PC-3 (cell line): ENCODE measurements at regions not wholly inside any gene's neighbourhood (a gene's known extent, or its start where the extent isn't known, plus 50 kb on each side); places are given as distances from the start of the nearest gene placed in this dataset.

Source experiments
- ATAC-seq: fragments of 200-7000 bp; cut with Tn5 transposase; 2 replicates; pipeline ENCODE4 v1.9.1; 2020; ENCODE audit warnings: mild to moderate bottlenecking, moderate library complexity
- BruUV-seq: library from RNA; stranded (reverse); fragments of 400-500 nt; replicated peaks from 2 replicates; lab custom pipeline; 2021; lab: Mats Ljungman, UMichigan
- CTCF ChIA-PET: fragments of 300-600 bp; sonication (Branson Sonifier 250); formaldehyde crosslinking; loops from one replicate; lab custom pipeline; 2022; ENCODE audit warnings: antibody characterized with exemption; lab: Charles Lee
- POLR2A ChIA-PET: fragments of 300-600 bp; sonication (Branson Sonifier 250); formaldehyde crosslinking; loops from one replicate; lab custom pipeline; 2022; ENCODE audit warnings: antibody characterized with exemption; ENCODE audit not compliant: unreplicated experiment; lab: Charles Lee
- DNase-seq: peaks from one replicate; pipeline ENCODE4 v3.0.0-alpha.2; 2015
- H2AFZ ChIP-seq: fragments of 300-600 bp; sonication (generic); 2 replicates; pipeline ENCODE4 v1.6.0; 2016; ENCODE audit warnings: antibody characterized with exemption, low read length
- H3F3A ChIP-seq: fragments of 300-600 bp; sonication (generic); one replicate; pipeline ENCODE4 v1.6.0; 2017; ENCODE audit warnings: antibody characterized with exemption, low read length, control low read depth, mild to moderate bottlenecking; ENCODE audit not compliant: unreplicated experiment
- H3K27ac ChIP-seq: fragments of 300-600 bp; sonication (generic); 2 replicates; pipeline ENCODE4 v1.5.1; 2016; ENCODE audit warnings: mild to moderate bottlenecking, low read length
- H3K27me3 ChIP-seq: fragments of 300-600 bp; sonication (generic); 2 replicates; pipeline ENCODE4 v1.6.1; 2016; ENCODE audit warnings: low read length, mixed read lengths
- H3K36me3 ChIP-seq: fragments of 300-600 bp; sonication (generic); 2 replicates; pipeline ENCODE4 v1.6.1; 2016; ENCODE audit warnings: low read depth, mixed run types, low read length, mixed read lengths
- H3K4me1 ChIP-seq: fragments of 300-600 bp; sonication (generic); 2 replicates; pipeline ENCODE4 v1.5.1; 2016; ENCODE audit warnings: low read length; ENCODE audit not compliant: insufficient read depth
- H3K4me2 ChIP-seq: fragments of 300-600 bp; sonication (generic); 2 replicates; pipeline ENCODE4 v1.6.0; 2016; ENCODE audit warnings: low read length
- H3K4me3 ChIP-seq: fragments of 300-600 bp; sonication (generic); 2 replicates; pipeline ENCODE4 v1.5.1; 2016; ENCODE audit warnings: mild to moderate bottlenecking, low read length, mixed read lengths
- H3K79me2 ChIP-seq: fragments of 300-600 bp; sonication (generic); 2 replicates; pipeline ENCODE4 v1.6.1; 2017; ENCODE audit warnings: low read length, mixed read lengths
- H3K9ac ChIP-seq: fragments of 300-600 bp; sonication (generic); 2 replicates; pipeline ENCODE4 v1.6.0; 2016; ENCODE audit warnings: mild to moderate bottlenecking, low read length
- H3K9me2 ChIP-seq: fragments of 300-600 bp; sonication (generic); replicated peaks from 2 replicates; pipeline ENCODE4 v1.6.1; 2016; ENCODE audit warnings: mixed run types, low read length, mixed read lengths
- H3K9me3 ChIP-seq: fragments of 300-600 bp; sonication (generic); 2 replicates; pipeline ENCODE4 v1.6.1; 2016; ENCODE audit warnings: low read length, mixed read lengths
- H4K20me1 ChIP-seq: fragments of 300-600 bp; sonication (generic); 2 replicates; pipeline ENCODE4 v1.6.1; 2016; ENCODE audit warnings: low read length, mixed read lengths
- EZH2 ChIP-seq: fragments of 300-600 bp; sonication (generic); IDR thresholded peaks from one replicate; pipeline ENCODE4 v1.6.1; 2017; ENCODE audit warnings: antibody characterized with exemption, mild to moderate bottlenecking, low read length; ENCODE audit not compliant: unreplicated experiment
- EZH2phosphoT487 ChIP-seq: fragments of 300-600 bp; sonication (generic); IDR thresholded peaks from 2 replicates; pipeline ENCODE4 v1.6.1; 2018; ENCODE audit warnings: mild to moderate bottlenecking, antibody characterized with exemption, low read length, borderline replicate concordance
- intact Hi-C: fragments of 100-400 bp; cut with micrococcal nuclease; formaldehyde crosslinking; loops from 2 replicates; pipeline ENCODE4 v1.9.0; 2023
- TF ChIP-seq, protein P1 (sequence below): fragments of 300-600 bp; sonication (generic); conservative IDR thresholded peaks from 2 replicates; pipeline ENCODE4 v1.5.1; 2017; ENCODE audit warnings: antibody characterized with exemption, low read depth, mild to moderate bottlenecking, low read length

DNA sequence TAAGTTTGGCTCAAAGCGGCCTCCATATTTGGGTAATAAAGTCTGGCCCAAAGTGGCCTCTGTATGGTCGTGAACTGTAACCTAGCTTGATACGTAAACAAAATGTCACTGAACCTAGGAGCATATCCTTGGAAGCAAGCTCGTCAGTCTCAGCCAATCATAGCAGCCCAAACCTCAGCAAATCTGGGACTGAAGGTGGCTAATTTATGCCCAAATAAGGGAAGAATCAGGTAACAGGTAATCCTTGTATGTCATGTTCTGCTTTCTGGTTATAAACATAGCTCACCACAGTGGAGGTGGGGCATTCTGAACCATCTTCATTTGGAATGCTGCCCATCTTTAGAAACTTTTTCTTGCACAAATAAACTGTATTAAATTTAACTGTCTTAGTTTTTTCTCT, 281.1 kb downstream of the TTLL7 start:
- Histone ChIP-seq H3K9ac (no peak overlapping the region), H3F3A (no peaks in the 10 kb centered on the region), H3K4me1 (no peaks in the 10 kb centered on the region), H3K9me3 (no peaks in the 10 kb centered on the region), H3K27me3 (peaks cover 26% of the 10 kb centered on the region; the same call in 1 of the 2 replicates), H3K9me2 (no peaks in the 10 kb centered on the region), H3K79me2 (no peaks in the 10 kb centered on the region), H3K4me3 (no peak overlapping the region), H3K27ac (no peak overlapping the region), H3K36me3 (no peaks in the 10 kb centered on the region), H3K4me2 (no peak overlapping the region), H2AFZ (no peak overlapping the region), H4K20me1 (no peaks in the 10 kb centered on the region)
- ChIA-PET CTCF (interaction anchor here (0.6 kb wide), 1 partner anchor 116 kb away, joined by 3 read pairs; no protein-coding TSS in a partner anchor), POLR2A (no interaction called here)
- TF ChIP-seq, protein P1, sequence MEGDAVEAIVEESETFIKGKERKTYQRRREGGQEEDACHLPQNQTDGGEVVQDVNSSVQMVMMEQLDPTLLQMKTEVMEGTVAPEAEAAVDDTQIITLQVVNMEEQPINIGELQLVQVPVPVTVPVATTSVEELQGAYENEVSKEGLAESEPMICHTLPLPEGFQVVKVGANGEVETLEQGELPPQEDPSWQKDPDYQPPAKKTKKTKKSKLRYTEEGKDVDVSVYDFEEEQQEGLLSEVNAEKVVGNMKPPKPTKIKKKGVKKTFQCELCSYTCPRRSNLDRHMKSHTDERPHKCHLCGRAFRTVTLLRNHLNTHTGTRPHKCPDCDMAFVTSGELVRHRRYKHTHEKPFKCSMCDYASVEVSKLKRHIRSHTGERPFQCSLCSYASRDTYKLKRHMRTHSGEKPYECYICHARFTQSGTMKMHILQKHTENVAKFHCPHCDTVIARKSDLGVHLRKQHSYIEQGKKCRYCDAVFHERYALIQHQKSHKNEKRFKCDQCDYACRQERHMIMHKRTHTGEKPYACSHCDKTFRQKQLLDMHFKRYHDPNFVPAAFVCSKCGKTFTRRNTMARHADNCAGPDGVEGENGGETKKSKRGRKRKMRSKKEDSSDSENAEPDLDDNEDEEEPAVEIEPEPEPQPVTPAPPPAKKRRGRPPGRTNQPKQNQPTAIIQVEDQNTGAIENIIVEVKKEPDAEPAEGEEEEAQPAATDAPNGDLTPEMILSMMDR, result no peak
- no peak for TF ChIP-seq EZH2
- no peak for TF ChIP-seq EZH2phosphoT487
- no TSS peak for BruUV-seq
- no peak for ATAC-seq
- intact Hi-C loops, result no loop called here
- no peak for DNase-seq

DNA sequence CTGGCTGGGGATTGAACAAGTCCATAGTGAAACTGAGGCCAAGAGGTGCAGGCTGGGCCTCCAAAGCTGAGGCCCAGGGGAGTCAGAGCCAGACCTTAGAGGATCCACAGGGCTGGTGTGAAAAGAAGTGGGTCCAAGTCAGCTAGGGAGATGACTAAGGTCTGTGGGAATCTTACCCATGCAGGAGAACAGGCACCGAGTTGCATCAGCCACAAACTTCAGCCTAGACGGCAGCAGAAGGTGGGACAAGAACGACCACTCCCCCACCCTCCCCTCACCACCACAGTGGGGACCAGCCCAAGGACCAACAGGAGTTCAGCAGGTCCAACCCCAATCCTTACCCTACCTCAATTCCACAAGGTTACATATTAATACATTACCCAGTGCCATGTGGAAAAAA, 282.3 kb downstream of the TTLL7 start:
- no peak overlapping the region for H3K27ac ChIP-seq
- ATAC-seq (no peak), DNase-seq (no peak)
- no peaks in the 10 kb centered on the region for H3K36me3 ChIP-seq
- no TSS peak for BruUV-seq
- intact Hi-C loops, result no loop called here
- no peaks in the 10 kb centered on the region for H4K20me1 ChIP-seq
- H3K4me3 ChIP-seq, result no peak overlapping the region
- H3K9me2 ChIP-seq, result no peaks in the 10 kb centered on the region
- no peak overlapping the region for H3K9ac ChIP-seq
- H2AFZ ChIP-seq, result no peak overlapping the region
- H3K4me1 ChIP-seq, result no peaks in the 10 kb centered on the region
- H3K27me3 ChIP-seq, result peaks cover 26% of the 10 kb centered on the region; the same call in 1 of the 2 replicates
- no peak overlapping the region for H3K4me2 ChIP-seq
- ChIA-PET POLR2A (no interaction called here), CTCF (no interaction called here)
- no peaks in the 10 kb centered on the region for H3K9me3 ChIP-seq
- no peaks in the 10 kb centered on the region for H3K79me2 ChIP-seq
- TF ChIP-seq EZH2phosphoT487, result no peak
- no peak for TF ChIP-seq EZH2
- TF ChIP-seq, protein P1, result no peak
- H3F3A ChIP-seq, result no peaks in the 10 kb centered on the region

DNA sequence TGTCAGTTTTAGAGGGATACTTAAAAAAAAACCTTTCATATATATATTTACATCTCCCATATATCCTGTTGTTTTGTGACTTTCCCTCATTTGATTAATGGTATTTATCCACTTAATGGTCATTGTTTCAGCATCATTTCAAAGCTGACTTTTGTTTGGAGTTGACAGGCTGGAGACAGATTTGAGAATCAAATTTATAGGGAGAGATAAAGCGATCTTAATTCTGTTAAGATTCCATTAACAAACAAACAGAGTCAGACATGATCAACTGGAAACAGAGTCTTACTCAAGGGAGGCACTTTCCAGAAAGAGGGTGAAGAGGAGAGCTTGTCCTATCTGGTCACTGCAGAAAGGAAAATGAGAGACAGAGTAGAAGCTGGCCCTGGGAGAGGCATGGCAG, 283.4 kb downstream of the TTLL7 start:
- no peak overlapping the region for H3K9ac ChIP-seq
- H3K4me3 ChIP-seq, result no peak overlapping the region
- H3F3A ChIP-seq, result no peaks in the 10 kb centered on the region
- TF ChIP-seq, protein P1, result no peak
- TF ChIP-seq EZH2 (no peak), EZH2phosphoT487 (no peak)
- CTCF ChIA-PET, result no interaction called here
- H3K79me2 ChIP-seq, result no peaks in the 10 kb centered on the region
- H3K27ac ChIP-seq, result no peak overlapping the region
- no peaks in the 10 kb centered on the region for H4K20me1 ChIP-seq
- H3K27me3 ChIP-seq, result peaks cover 34% of the 10 kb centered on the region; the same call in 1 of the 2 replicates
- ATAC-seq (no peak), DNase-seq (no peak)
- intact Hi-C loops, result no loop called here
- H3K36me3 ChIP-seq, result no peaks in the 10 kb centered on the region
- H3K9me2 ChIP-seq, result no peaks in the 10 kb centered on the region
- POLR2A ChIA-PET, result no interaction called here
- H3K4me2 ChIP-seq, result no peak overlapping the region
- H2AFZ ChIP-seq, result no peak overlapping the region
- H3K9me3 ChIP-seq, result no peaks in the 10 kb centered on the region
- BruUV-seq, result no TSS peak
- H3K4me1 ChIP-seq, result no peaks in the 10 kb centered on the region
